DMS53 treated with DMSO at 0.1 percent for 48 hours (cell line): ENCODE measurements at regions not wholly inside any gene's neighbourhood (a gene's known extent, or its start where the extent isn't known, plus 50 kb on each side); places are given as distances from the start of the nearest gene placed in this dataset.

Source experiments
- DNase-seq: peaks from one replicate; lab custom pipeline; 2025; ENCODE audit not compliant: unreplicated experiment; lab: John Stamatoyannopoulos, UW

- DNase-seq = no peak
These were observed 154.7 kb downstream of the KTN1 start for GRCh38 chr14:55734731-55735130.

- no peak for DNase-seq
These were observed 160.1 kb downstream of the KTN1 start for GRCh38 chr14:55739967-55740648.

- DNase-seq = no peak
These were observed 160.6 kb downstream of the KTN1 start for GRCh38 chr14:55740649-55740989.

GRCh38 chr14:55741240-55741639 lies 161.2 kb downstream of the KTN1 start:
- no peak for DNase-seq

- no peak for DNase-seq
These were observed 163.5 kb downstream of the KTN1 start for GRCh38 chr14:55743551-55743950.

- DNase-seq = no peak
These were observed 164.3 kb downstream of the KTN1 start for GRCh38 chr14:55744321-55744720.

- no peak for DNase-seq
These were observed 165.9 kb downstream of the KTN1 start for GRCh38 chr14:55745906-55746305.

- DNase-seq = no peak
These were observed 166.6 kb downstream of the KTN1 start for GRCh38 chr14:55746558-55746957.

- no peak for DNase-seq
These were observed 167.2 kb downstream of the KTN1 start for GRCh38 chr14:55747186-55747585.

GRCh38 chr14:55749201-55749812 lies 169.3 kb downstream of the KTN1 start:
- no peak for DNase-seq

GRCh38 chr14:55749946-55750345 lies 169.9 kb downstream of the KTN1 start:
- DNase-seq = no peak

- peak; percentile 36 for DNase-seq
These were observed 172.8 kb downstream of the KTN1 start for GRCh38 chr14:55752580-55753390.

GRCh38 chr14:55754471-55754870 lies 174.5 kb downstream of the KTN1 start:
- DNase-seq = no peak

- no peak for DNase-seq
These were observed 174.9 kb downstream of the KTN1 start for GRCh38 chr14:55754871-55755270.

GRCh38 chr14:55756078-55756477 lies 176.1 kb downstream of the KTN1 start:
- DNase-seq = no peak

GRCh38 chr14:55756557-55756956 lies 176.6 kb downstream of the KTN1 start:
- no peak for DNase-seq

- DNase-seq = no peak
These were observed 178.8 kb downstream of the KTN1 start for GRCh38 chr14:55758796-55759195.

- DNase-seq = no peak
These were observed 181.0 kb downstream of the KTN1 start for GRCh38 chr14:55760789-55761566.

- no peak for DNase-seq
These were observed 181.6 kb downstream of the KTN1 start for GRCh38 chr14:55761651-55762050.

GRCh38 chr14:55762595-55763232 lies 182.7 kb downstream of the KTN1 start:
- DNase-seq = no peak

GRCh38 chr14:55764784-55765183 lies 184.8 kb downstream of the KTN1 start:
- DNase-seq = no peak
